ENCODE measurements at regions not wholly inside any gene's neighbourhood (a gene's known extent, or its start where the extent isn't known, plus 50 kb on each side); places are given as distances from the start of the nearest gene placed in this dataset.

DNA sequence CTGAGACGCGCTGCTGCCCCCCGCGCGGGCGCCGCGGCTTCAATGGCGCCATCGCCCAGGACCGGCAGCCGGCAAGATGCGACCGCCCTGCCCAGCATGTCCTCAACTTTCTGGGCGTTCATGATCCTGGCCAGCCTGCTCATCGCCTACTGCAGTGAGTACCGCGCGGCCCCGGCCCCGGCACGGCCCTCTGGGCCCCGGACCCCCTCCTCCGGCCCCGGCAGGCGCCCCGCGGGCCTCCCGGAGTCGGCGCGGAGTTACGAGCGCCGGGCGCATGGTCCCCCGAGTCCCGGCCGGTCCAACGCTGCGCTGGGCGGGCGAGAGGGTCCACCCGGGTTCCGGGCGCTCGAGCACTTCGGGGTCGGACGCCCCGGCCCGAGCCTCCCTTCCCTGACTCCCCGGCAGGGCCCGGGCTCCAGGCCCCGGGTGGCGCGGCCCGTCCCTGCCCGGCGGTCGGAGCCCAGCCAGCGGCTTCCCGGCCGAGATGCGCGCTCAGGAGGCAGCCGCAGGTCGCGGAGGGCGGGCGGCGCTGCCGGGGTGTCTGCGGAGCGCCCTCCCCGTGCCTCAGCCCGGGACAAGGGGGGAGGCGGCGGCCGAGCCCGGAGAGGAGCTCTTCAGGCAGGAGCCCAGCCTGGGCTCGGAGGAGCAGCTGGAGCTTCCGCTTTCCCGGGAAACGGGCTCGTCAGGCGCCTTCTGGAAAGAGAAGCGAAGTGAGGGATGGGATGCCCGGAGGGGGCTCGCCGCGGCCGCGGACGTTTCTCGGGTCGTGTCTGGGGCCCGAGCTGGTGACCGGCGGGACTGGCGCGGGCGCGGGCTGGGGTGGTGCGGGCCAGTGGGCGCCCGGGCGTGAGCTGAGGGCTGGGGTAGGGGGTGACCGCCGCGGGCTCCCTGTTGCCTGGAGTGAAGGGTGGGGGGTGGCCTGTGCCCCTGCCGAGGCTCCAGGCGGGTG lies 1337.8 kb downstream of the BRD1 start:
- TF ChIP-seq, protein P1, sequence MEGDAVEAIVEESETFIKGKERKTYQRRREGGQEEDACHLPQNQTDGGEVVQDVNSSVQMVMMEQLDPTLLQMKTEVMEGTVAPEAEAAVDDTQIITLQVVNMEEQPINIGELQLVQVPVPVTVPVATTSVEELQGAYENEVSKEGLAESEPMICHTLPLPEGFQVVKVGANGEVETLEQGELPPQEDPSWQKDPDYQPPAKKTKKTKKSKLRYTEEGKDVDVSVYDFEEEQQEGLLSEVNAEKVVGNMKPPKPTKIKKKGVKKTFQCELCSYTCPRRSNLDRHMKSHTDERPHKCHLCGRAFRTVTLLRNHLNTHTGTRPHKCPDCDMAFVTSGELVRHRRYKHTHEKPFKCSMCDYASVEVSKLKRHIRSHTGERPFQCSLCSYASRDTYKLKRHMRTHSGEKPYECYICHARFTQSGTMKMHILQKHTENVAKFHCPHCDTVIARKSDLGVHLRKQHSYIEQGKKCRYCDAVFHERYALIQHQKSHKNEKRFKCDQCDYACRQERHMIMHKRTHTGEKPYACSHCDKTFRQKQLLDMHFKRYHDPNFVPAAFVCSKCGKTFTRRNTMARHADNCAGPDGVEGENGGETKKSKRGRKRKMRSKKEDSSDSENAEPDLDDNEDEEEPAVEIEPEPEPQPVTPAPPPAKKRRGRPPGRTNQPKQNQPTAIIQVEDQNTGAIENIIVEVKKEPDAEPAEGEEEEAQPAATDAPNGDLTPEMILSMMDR (IDR thresholded peaks at IDR 0.05; ENCODE audit: borderline replicate concordance, insufficient read depth, low read depth, low read length): no peak
- H3K4me3 ChIP-seq (ENCODE audit: low read depth, low read length): no peak overlapping the region

DNA sequence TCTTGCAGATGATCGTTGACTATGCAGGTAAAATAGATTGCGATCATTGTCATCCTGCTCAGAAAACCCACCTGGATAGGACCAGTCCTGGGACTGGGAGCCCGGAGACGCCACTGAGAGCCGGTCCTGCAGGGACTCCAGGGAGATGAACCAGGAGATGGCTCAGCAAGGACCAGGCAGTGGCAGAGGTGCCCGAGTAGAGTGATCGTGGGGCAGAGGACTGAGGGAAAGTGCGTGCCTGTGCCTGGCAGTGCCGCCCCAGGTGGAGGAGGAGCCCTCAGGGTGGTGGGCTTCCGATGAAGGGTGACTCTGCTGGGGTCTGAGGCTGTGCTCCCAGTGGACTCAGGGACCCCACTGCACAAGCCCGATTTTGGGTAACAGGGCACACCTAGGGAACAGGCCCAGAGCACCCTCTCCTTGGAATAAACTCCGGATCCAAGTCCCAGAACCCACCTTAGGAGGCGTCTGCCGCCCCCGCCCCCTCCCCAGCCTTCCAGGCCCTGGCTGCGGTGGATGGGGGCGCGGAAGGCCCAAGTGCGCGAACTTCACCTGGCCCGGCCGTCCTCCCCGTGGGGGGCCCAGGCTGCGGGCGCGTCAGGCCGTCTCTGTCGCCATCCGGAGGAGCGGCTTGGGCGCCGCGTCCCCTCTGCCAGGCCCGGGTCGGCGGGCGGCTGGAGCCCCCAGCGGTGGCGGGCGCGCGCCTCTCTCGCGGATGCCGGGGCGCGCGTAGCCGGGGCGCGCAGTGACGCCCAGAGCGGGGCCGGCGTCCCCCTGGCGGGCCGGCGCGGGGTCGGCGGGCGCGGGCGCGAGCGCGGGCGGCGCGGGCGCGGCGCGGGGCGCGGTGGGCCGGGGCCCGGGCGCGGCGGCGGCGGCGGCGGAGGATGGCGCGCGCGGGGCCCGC lies 1338.8 kb downstream of the BRD1 start:
- no peak overlapping the region for H3K4me3 ChIP-seq (ENCODE audit: low read depth, low read length)
- TF ChIP-seq, protein P1 (IDR thresholded peaks at IDR 0.05; ENCODE audit: borderline replicate concordance, insufficient read depth, low read depth, low read length): no peak

DNA sequence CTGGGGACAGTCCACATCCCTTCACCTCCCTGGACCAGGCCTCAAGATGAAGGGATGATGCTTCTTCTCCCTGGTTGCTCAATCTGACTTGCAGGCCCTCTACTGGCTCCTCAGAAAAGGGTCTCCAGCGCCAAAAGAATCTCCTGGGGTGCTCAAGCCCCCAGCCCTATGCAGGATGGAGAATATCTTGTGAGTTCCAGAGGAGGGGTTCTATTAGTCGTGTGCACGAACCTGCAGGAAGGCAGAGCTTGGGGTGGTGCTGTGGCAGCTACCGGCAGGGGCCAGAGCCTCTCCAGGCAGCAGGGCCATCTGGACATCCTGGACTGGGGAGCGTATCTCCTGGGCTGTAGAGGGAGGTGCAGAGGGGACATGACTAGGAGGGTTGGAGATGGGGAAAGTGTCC lies 1339.5 kb downstream of the BRD1 start:
- no peak overlapping the region for H3K4me3 ChIP-seq (ENCODE audit: low read depth, low read length)
- TF ChIP-seq, protein P1 (IDR thresholded peaks at IDR 0.05; ENCODE audit: borderline replicate concordance, insufficient read depth, low read depth, low read length): no peak

DNA sequence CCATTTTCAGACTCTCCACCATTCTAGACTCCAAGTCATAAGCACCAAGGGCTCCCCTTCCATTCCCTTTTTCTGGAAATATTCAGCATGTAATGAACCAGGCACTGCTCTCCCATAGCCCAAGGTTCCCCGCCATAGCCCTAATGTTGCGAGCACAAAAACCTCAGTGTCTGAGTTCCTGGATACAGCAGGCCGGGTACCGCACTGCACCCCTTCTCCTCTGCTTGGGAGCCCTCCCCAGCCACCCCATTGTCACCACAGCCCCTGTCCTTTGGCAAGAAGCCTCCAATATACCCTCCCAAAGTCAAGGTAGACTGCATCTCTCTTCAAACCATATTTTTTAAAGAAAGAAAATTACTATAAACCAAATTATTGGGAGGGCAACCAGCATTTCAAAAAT lies 1341.1 kb downstream of the BRD1 start:
- H3K4me3 ChIP-seq (ENCODE audit: low read depth, low read length): no peak overlapping the region
- TF ChIP-seq, protein P1 (IDR thresholded peaks at IDR 0.05; ENCODE audit: borderline replicate concordance, insufficient read depth, low read depth, low read length): no peak

DNA sequence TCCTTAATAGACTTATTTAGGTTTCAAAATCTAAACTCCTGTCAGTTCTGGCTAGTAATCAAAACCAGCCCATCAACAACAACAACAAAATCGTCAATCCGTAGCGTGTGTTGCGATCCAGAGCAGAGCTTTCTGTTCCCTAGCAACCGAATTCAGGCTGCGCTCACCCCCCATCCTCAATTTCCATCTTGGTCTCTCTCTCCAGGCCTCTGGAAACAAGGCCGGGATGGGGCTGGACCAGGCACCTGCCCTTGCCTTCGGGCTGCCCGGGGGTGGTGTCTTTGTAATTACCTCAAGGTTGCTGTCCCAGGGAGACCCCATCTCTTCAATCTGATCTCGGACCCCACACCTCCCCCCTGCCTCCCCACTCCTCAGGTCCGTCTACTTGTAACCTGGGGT lies 1341.5 kb downstream of the BRD1 start:
- no peak overlapping the region for H3K4me3 ChIP-seq (ENCODE audit: low read depth, low read length)
- TF ChIP-seq, protein P1 (IDR thresholded peaks at IDR 0.05; ENCODE audit: borderline replicate concordance, insufficient read depth, low read depth, low read length): no peak

DNA sequence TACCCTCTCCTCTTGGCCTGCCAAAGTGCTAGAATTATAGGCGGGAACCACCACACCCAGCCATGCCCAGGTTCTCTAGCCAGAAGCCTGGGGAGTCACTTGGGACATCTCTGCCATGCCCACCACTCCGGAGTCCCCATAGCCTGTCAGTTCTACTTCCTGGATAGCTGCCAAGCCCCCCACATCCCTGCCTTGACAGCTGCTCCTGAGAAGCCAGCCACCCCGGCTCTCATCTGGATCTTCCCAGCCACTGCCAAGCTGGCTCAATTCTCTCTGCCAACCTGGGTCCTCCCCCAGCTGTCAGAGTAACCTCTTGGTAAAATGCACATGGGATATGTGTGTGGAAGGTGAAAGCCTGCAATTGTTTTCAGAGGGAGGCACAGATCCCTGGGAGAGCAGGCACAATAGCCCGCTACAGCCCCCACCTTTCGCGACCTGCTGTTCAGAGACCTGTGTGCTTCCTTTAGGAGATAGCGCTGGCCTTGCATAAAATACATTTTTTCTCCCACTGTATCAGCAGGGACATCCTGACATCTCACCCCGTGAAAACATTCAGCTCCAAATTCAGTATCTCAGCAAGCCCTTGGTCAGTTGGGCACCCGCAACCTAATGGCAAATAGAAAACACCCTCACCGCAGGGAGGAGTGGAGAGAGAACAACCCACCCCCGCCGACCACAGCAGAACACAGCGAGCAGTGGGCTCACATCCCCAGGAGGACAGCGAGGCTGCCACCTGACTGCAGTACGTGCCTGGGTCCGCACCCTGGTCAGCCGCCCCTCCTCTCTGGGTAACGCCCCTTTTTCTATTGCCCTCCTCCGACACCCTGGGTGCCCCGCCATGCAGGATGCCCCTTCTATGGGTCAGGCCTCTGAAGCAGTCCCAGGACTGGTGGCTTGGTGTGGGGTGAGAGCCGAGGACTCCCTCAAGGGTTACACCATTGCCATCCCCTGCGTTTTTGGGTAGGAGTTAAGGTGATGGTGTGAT lies 1342.2 kb downstream of the BRD1 start:
- TF ChIP-seq, protein P1 (IDR thresholded peaks at IDR 0.05; ENCODE audit: borderline replicate concordance, insufficient read depth, low read depth, low read length): no peak

More for the DNA sequence above, 1342.2 kb downstream of the BRD1 start:
- H3K4me3 ChIP-seq (ENCODE audit: low read depth, low read length): no peak overlapping the region
